ENCODE measurements at regions not wholly inside any gene's neighbourhood (a gene's known extent, or its start where the extent isn't known, plus 50 kb on each side); places are given as distances from the start of the nearest gene placed in this dataset.
A peak's percentile ranks its signal among the peaks of the same experiment; 100 is the strongest.

- DNase-seq (ENCODE audit: low read depth) (no peak), FAIRE-seq (no peak)
- Histone ChIP-seq H3K9me3 (ENCODE audit: insufficient read depth, low read depth, low read length) (no peaks in the 10 kb centered on the region), H2AFZ (ENCODE audit: low read depth, low read length) (no peak overlapping the region), H3K4me2 (ENCODE audit: low read length) (no peak overlapping the region), H3K4me1 (ENCODE audit: insufficient read depth, low read length) (no peaks in the 10 kb centered on the region), H4K20me1 (ENCODE audit: insufficient read depth, low read length) (no peaks in the 10 kb centered on the region), H3K27me3 (ENCODE audit: insufficient read depth, low read length) (peaks cover 15% of the 10 kb centered on the region), H3K9ac (ENCODE audit: low read length) (no peak overlapping the region), H3K36me3 (ENCODE audit: insufficient read depth, low read length) (no peaks in the 10 kb centered on the region), H3K27ac (ENCODE audit: low read depth, low read length) (no peak overlapping the region), H3K79me2 (ENCODE audit: insufficient read depth, low read length) (no peaks in the 10 kb centered on the region), H3K4me3 (ENCODE audit: insufficient read depth, low read depth, low read length) (no peak overlapping the region)
- no peaks in the 10 kb centered on the region for H3K36me3 Mint-ChIP-seq (ENCODE audit: low read depth, unreplicated experiment)
- no peak overlapping the region for H3K27ac Mint-ChIP-seq (ENCODE audit: unreplicated experiment)
- H3K27me3 Mint-ChIP-seq (ENCODE audit: low read depth, unreplicated experiment) = peaks cover 6% of the 10 kb centered on the region
- no peak for TF ChIP-seq CTCF (IDR thresholded peaks at IDR 0.05; ENCODE audit: insufficient read depth, low read depth, low read length)
- TF ChIP-seq EZH2 (IDR thresholded peaks at IDR 0.05; ENCODE audit: insufficient read depth, low read length) = no peak
- H3K4me1 Mint-ChIP-seq (ENCODE audit: low read depth, unreplicated experiment) = peaks cover 9% of the 10 kb centered on the region
- H3K9me3 Mint-ChIP-seq (ENCODE audit: unreplicated experiment) = no peaks in the 10 kb centered on the region
- no peak overlapping the region for H3K4me3 Mint-ChIP-seq (ENCODE audit: unreplicated experiment)
These were observed 285.1 kb upstream of the PROK2 start for GRCh38 chr3:72070005-72070404.

GRCh38 chr3:72069543-72069942 lies 284.6 kb upstream of the PROK2 start:
- Mint-ChIP-seq H3K36me3 (ENCODE audit: low read depth, unreplicated experiment) (no peaks in the 10 kb centered on the region), H3K27me3 (ENCODE audit: low read depth, unreplicated experiment) (peaks cover 6% of the 10 kb centered on the region), H3K4me1 (ENCODE audit: low read depth, unreplicated experiment) (peaks cover 9% of the 10 kb centered on the region), H3K27ac (ENCODE audit: unreplicated experiment) (no peak overlapping the region), H3K4me3 (ENCODE audit: unreplicated experiment) (no peak overlapping the region), H3K9me3 (ENCODE audit: unreplicated experiment) (no peaks in the 10 kb centered on the region)
- no peaks in the 10 kb centered on the region for H4K20me1 ChIP-seq (ENCODE audit: insufficient read depth, low read length)
- H3K27ac ChIP-seq (ENCODE audit: low read depth, low read length) = no peak overlapping the region
- no peak overlapping the region for H3K4me2 ChIP-seq (ENCODE audit: low read length)
- no peak for FAIRE-seq
- no peaks in the 10 kb centered on the region for H3K79me2 ChIP-seq (ENCODE audit: insufficient read depth, low read length)
- no peak overlapping the region for H2AFZ ChIP-seq (ENCODE audit: low read depth, low read length)
- no peaks in the 10 kb centered on the region for H3K4me1 ChIP-seq (ENCODE audit: insufficient read depth, low read length)
- DNase-seq (ENCODE audit: low read depth) = no peak
- peaks cover 15% of the 10 kb centered on the region for H3K27me3 ChIP-seq (ENCODE audit: insufficient read depth, low read length)
- H3K4me3 ChIP-seq (ENCODE audit: insufficient read depth, low read depth, low read length) = no peak overlapping the region
- H3K9ac ChIP-seq (ENCODE audit: low read length) = no peak overlapping the region
- no peaks in the 10 kb centered on the region for H3K36me3 ChIP-seq (ENCODE audit: insufficient read depth, low read length)
- no peak for TF ChIP-seq CTCF (IDR thresholded peaks at IDR 0.05; ENCODE audit: insufficient read depth, low read depth, low read length)
- TF ChIP-seq EZH2 (IDR thresholded peaks at IDR 0.05; ENCODE audit: insufficient read depth, low read length) = no peak
- no peaks in the 10 kb centered on the region for H3K9me3 ChIP-seq (ENCODE audit: insufficient read depth, low read depth, low read length)

- no peak overlapping the region for H3K4me3 Mint-ChIP-seq (ENCODE audit: unreplicated experiment)
These were observed 283.7 kb upstream of the PROK2 start for GRCh38 chr3:72068621-72069020.

More at GRCh38 chr3:72068621-72069020, 283.7 kb upstream of the PROK2 start:
- no peaks in the 10 kb centered on the region for H3K36me3 Mint-ChIP-seq (ENCODE audit: low read depth, unreplicated experiment)
- H4K20me1 ChIP-seq (ENCODE audit: insufficient read depth, low read length) = no peaks in the 10 kb centered on the region
- no peak overlapping the region for H3K4me2 ChIP-seq (ENCODE audit: low read length)
- H3K9me3 Mint-ChIP-seq (ENCODE audit: unreplicated experiment) = peaks cover 8% of the 10 kb centered on the region
- H3K27ac Mint-ChIP-seq (ENCODE audit: unreplicated experiment) = no peak overlapping the region
- DNase-seq (ENCODE audit: low read depth) (no peak), FAIRE-seq (peak; percentile 41)
- H3K27me3 Mint-ChIP-seq (ENCODE audit: low read depth, unreplicated experiment) = peaks cover 6% of the 10 kb centered on the region
- peaks cover 15% of the 10 kb centered on the region for H3K27me3 ChIP-seq (ENCODE audit: insufficient read depth, low read length)
- H2AFZ ChIP-seq (ENCODE audit: low read depth, low read length) = no peak overlapping the region
- H3K36me3 ChIP-seq (ENCODE audit: insufficient read depth, low read length) = no peaks in the 10 kb centered on the region
- H3K9me3 ChIP-seq (ENCODE audit: insufficient read depth, low read depth, low read length) = no peaks in the 10 kb centered on the region
- H3K4me3 ChIP-seq (ENCODE audit: insufficient read depth, low read depth, low read length) = no peak overlapping the region
- peaks cover 9% of the 10 kb centered on the region for H3K4me1 Mint-ChIP-seq (ENCODE audit: low read depth, unreplicated experiment)
- TF ChIP-seq CTCF (IDR thresholded peaks at IDR 0.05; ENCODE audit: insufficient read depth, low read depth, low read length) (no peak), EZH2 (IDR thresholded peaks at IDR 0.05; ENCODE audit: insufficient read depth, low read length) (no peak)
- no peaks in the 10 kb centered on the region for H3K79me2 ChIP-seq (ENCODE audit: insufficient read depth, low read length)
- no peaks in the 10 kb centered on the region for H3K4me1 ChIP-seq (ENCODE audit: insufficient read depth, low read length)
- no peak overlapping the region for H3K9ac ChIP-seq (ENCODE audit: low read length)
- H3K27ac ChIP-seq (ENCODE audit: low read depth, low read length) = no peak overlapping the region

Data from astrocyte (in vitro differentiated cells and primary cell).